Myocyte (in vitro differentiated cells): ENCODE measurements at regions not wholly inside any gene's neighbourhood (a gene's known extent, or its start where the extent isn't known, plus 50 kb on each side); places are given as distances from the start of the nearest gene placed in this dataset.

Experiments
- DNase-seq: peaks from one replicate; pipeline ENCODE4 v3.0.0-alpha.2; 2012; ENCODE audit warnings: low read depth

DNA sequence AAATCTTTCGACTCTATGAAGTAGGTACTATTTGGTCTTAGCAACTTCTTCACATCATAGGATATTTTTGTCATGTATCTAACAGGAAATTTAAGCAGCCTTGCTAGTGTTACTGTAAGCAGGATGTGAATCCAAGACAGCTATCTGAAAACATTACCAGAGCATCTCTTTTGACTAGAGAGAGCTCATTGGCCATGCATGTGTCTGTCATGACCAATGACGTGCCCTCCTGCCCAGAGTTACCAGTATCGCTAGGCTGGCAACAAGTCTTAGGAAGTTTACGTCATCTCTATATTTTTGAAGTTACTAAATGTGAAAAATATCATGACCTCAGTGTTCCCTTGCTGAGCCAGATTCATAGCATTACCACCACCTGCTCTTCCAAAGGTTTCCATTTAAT lies 130.9 kb upstream of the TP63 start:
- no peak for DNase-seq

GRCh38 chr3:189500798-189501495 lies 130.2 kb upstream of the TP63 start:
- DNase-seq, result no peak

DNA sequence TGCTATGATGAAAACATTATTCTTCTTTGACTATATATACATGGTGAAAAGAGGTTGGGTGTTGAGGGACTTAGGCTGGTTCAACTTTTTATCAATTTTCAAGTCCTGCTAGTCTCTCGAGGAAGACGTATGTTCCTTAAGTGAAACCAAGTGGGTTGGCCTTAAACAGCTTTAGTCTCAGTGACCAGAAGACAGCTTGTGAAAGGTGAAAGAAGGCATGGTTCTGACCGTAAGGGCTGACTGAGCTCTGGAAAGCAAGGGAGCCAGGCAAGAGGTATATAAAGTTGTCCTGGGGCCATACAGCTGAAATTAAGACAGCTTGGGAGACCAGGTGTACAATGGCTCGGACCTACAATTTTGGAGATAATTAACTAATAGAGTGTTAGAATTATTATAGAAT lies 128.9 kb upstream of the TP63 start:
- no peak for DNase-seq

DNA sequence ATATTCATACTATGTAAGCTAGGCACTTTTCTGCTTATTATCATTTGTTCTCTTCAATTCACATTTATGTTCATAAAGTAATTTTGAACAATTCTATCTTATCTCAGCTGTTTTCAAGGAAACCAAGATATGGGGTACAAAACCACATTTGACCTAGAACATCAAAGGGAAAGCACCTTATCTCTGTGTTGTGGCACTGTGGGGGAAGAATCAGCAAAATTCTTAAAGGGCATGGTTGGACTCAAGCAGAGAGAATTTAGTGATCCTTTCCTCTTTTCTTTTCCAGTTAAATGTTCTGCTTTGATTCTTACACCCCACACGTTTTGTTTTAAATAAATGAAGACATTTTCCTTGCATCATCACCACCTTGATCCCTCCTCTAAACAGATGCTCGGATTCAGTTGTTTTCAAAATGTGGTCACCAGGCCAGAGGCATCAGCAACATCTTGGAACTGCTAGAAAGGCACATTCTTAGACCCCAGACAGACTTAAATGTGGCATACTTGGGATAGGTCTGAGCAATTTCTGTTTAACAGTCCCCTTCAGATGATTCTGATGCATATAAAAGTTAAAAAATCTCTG lies 128.4 kb upstream of the TP63 start:
- DNase-seq, result no peak

- DNase-seq, result no peak
Measured at GRCh38 chr3:189507856-189508255, 123.3 kb upstream of the TP63 start.

- DNase-seq, result no peak
Measured at GRCh38 chr3:189508784-189509501, 122.2 kb upstream of the TP63 start.

DNA sequence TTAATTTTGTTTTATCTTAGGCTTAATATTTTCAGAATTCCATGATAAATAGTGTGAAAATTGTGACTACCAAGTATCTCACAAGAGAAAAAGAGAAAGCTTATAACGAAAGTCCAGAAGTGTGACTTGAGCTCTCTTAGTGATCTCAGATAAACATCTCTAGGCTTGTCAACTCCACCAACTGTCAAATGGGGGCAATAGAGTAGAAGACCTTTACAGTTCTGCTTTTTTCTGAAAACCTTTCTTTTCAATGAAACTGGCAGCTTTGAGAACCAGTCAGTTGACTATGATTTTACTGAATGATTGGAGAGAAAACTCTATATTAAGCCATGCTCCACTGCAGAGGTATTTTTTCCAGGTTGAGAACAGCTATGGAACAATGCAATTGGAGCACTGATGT lies 119.2 kb upstream of the TP63 start:
- DNase-seq, result no peak

DNA sequence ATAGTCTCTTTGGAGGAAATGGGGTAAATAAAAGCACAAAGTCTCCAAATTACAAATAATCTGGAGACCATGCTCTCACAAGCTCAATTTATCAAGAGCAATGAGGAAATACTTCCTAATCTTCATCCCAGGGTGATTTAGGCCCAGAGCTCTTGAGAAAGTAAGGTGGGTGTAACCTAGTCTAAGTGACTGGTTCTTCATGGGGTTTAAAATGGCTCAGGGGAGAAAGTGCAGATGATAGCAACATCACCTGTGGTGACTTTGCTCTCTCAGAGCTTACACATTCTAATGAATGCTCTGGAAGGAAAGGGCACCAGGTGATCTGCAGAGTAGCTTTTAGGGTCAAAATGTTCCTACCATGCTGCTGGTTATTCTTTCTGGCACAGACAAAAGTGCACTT lies 118.4 kb upstream of the TP63 start:
- DNase-seq, result no peak

- no peak for DNase-seq
Measured at GRCh38 chr3:189513281-189514117, 117.7 kb upstream of the TP63 start.

GRCh38 chr3:189516039-189516438 lies 115.2 kb upstream of the TP63 start:
- no peak for DNase-seq

GRCh38 chr3:189517981-189518380 lies 113.2 kb upstream of the TP63 start:
- no peak for DNase-seq

GRCh38 chr3:189519458-189519857 lies 111.7 kb upstream of the TP63 start:
- no peak for DNase-seq

DNA sequence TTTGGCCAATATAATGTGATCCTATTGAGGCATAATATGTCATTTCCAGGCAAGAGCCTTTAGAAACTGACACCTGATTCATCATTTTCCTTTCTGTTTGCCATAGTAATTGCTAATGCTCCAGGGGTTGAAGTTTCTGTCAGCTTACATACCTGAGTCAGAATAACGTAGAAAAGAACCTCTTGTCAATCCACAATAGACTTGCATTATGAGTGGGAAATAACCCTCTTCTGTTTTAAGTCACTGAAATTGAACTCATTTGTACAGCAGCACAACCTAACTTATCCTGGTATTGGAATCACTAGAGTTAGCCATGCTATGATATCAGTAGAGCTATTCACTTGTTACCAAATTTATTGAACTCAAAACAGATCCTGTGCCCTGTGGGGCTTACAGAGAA lies 101.7 kb upstream of the TP63 start:
- DNase-seq, result no peak

GRCh38 chr3:189529889-189530471 lies 101.2 kb upstream of the TP63 start:
- DNase-seq, result no peak

GRCh38 chr3:189530822-189531221 lies 100.4 kb upstream of the TP63 start:
- peak; percentile 97 for DNase-seq

GRCh38 chr3:189531271-189531670 lies 99.9 kb upstream of the TP63 start:
- no peak for DNase-seq

DNA sequence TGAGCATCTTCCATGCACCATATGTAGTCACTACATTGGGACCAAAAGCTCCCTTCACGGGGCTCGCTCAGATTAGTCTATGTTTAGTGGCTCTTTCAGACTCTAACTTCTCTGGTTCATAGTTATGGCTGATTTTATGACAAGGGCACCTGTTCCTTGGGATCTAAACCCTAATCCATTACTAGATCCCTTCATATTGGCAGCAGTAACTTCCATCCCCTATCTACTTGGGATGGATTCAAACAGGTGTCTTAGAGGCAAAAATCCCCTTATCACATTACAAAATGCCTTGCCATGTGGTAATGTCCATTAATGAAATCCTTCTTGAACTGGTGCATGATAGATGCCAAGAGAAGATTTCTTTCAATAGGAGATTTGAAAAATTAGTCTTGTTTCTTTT lies 96.7 kb upstream of the TP63 start:
- peak; percentile 59 for DNase-seq

DNA sequence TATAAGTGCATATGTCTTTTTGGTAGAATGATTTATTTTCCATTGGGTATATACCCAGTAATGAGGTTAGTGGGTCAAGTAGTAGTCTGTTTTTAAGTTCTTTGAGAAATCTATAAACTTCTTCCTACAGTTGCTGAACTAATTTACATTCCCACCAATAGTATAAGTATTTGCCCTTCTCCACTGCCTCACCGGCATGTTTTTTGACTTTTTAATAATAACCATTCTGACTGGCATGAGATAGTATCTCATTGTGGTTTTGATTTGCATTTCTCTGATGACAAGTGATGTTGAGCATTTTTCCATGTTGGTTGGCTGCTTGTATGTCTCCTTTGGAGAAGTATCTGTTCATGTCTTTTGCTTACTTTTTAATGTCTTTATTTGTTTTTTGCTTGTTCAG lies 94.1 kb upstream of the TP63 start:
- DNase-seq, result no peak

DNA sequence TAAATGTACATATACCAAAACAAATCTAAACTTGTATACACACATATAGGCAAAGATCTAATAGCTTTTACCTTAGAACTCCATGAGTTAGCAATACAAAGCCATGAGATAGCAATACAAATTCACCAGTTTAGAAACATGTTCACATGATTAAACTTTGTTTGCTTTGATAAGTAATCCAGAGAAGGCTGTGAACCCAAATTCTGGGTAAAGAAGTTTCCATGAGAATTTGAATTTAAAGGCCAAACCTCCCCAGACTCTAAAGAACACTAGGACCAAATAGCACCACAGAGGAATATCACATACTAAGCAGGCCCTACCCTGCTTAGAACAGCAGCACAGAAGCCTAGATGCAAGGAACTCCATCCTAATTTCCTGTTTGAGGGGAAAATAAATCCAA lies 83.7 kb upstream of the TP63 start:
- no peak for DNase-seq

DNA sequence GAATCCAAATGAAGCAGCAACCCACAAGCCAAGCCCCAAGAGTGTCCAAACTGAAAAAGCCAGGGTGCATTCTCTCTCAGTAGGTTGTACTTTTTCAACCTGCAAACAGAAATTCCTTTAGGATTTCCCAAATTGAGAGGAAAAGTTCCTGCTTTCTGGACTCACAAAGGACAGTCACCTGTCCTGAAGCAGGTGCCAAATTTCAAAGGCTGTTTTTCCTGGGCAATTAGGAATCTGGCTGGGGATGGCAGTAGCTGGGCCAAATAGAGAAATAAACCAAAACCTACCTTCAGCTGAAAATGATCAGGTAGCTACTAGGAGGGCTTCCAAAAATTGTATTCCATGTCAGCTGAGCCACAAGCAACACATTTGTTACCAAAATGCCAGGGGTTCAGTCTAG lies 83.1 kb upstream of the TP63 start:
- DNase-seq, result no peak

GRCh38 chr3:189551007-189551406 lies 80.2 kb upstream of the TP63 start:
- DNase-seq, result peak; percentile 13
